PC-3 (cell line): ENCODE measurements at regions not wholly inside any gene's neighbourhood (a gene's known extent, or its start where the extent isn't known, plus 50 kb on each side); places are given as distances from the start of the nearest gene placed in this dataset.

Source experiments
- ATAC-seq: fragments of 200-7000 bp; cut with Tn5 transposase; 2 replicates; pipeline ENCODE4 v1.9.1; 2020; ENCODE audit warnings: mild to moderate bottlenecking, moderate library complexity
- BruUV-seq: library from RNA; stranded (reverse); fragments of 400-500 nt; replicated peaks from 2 replicates; lab custom pipeline; 2021; lab: Mats Ljungman, UMichigan
- CTCF ChIA-PET: fragments of 300-600 bp; sonication (Branson Sonifier 250); formaldehyde crosslinking; loops from one replicate; lab custom pipeline; 2022; ENCODE audit warnings: antibody characterized with exemption; lab: Charles Lee
- POLR2A ChIA-PET: fragments of 300-600 bp; sonication (Branson Sonifier 250); formaldehyde crosslinking; loops from one replicate; lab custom pipeline; 2022; ENCODE audit warnings: antibody characterized with exemption; ENCODE audit not compliant: unreplicated experiment; lab: Charles Lee
- DNase-seq: peaks from one replicate; pipeline ENCODE4 v3.0.0-alpha.2; 2015
- H2AFZ ChIP-seq: fragments of 300-600 bp; sonication (generic); 2 replicates; pipeline ENCODE4 v1.6.0; 2016; ENCODE audit warnings: antibody characterized with exemption, low read length
- H3F3A ChIP-seq: fragments of 300-600 bp; sonication (generic); one replicate; pipeline ENCODE4 v1.6.0; 2017; ENCODE audit warnings: antibody characterized with exemption, low read length, control low read depth, mild to moderate bottlenecking; ENCODE audit not compliant: unreplicated experiment
- H3K27ac ChIP-seq: fragments of 300-600 bp; sonication (generic); 2 replicates; pipeline ENCODE4 v1.5.1; 2016; ENCODE audit warnings: mild to moderate bottlenecking, low read length
- H3K27me3 ChIP-seq: fragments of 300-600 bp; sonication (generic); 2 replicates; pipeline ENCODE4 v1.6.1; 2016; ENCODE audit warnings: low read length, mixed read lengths
- H3K36me3 ChIP-seq: fragments of 300-600 bp; sonication (generic); 2 replicates; pipeline ENCODE4 v1.6.1; 2016; ENCODE audit warnings: low read depth, mixed run types, low read length, mixed read lengths
- H3K4me1 ChIP-seq: fragments of 300-600 bp; sonication (generic); 2 replicates; pipeline ENCODE4 v1.5.1; 2016; ENCODE audit warnings: low read length; ENCODE audit not compliant: insufficient read depth
- H3K4me2 ChIP-seq: fragments of 300-600 bp; sonication (generic); 2 replicates; pipeline ENCODE4 v1.6.0; 2016; ENCODE audit warnings: low read length
- H3K4me3 ChIP-seq: fragments of 300-600 bp; sonication (generic); 2 replicates; pipeline ENCODE4 v1.5.1; 2016; ENCODE audit warnings: mild to moderate bottlenecking, low read length, mixed read lengths
- H3K79me2 ChIP-seq: fragments of 300-600 bp; sonication (generic); 2 replicates; pipeline ENCODE4 v1.6.1; 2017; ENCODE audit warnings: low read length, mixed read lengths
- H3K9ac ChIP-seq: fragments of 300-600 bp; sonication (generic); 2 replicates; pipeline ENCODE4 v1.6.0; 2016; ENCODE audit warnings: mild to moderate bottlenecking, low read length
- H3K9me2 ChIP-seq: fragments of 300-600 bp; sonication (generic); replicated peaks from 2 replicates; pipeline ENCODE4 v1.6.1; 2016; ENCODE audit warnings: mixed run types, low read length, mixed read lengths
- H3K9me3 ChIP-seq: fragments of 300-600 bp; sonication (generic); 2 replicates; pipeline ENCODE4 v1.6.1; 2016; ENCODE audit warnings: low read length, mixed read lengths
- H4K20me1 ChIP-seq: fragments of 300-600 bp; sonication (generic); 2 replicates; pipeline ENCODE4 v1.6.1; 2016; ENCODE audit warnings: low read length, mixed read lengths
- EZH2 ChIP-seq: fragments of 300-600 bp; sonication (generic); IDR thresholded peaks from one replicate; pipeline ENCODE4 v1.6.1; 2017; ENCODE audit warnings: antibody characterized with exemption, mild to moderate bottlenecking, low read length; ENCODE audit not compliant: unreplicated experiment
- EZH2phosphoT487 ChIP-seq: fragments of 300-600 bp; sonication (generic); IDR thresholded peaks from 2 replicates; pipeline ENCODE4 v1.6.1; 2018; ENCODE audit warnings: mild to moderate bottlenecking, antibody characterized with exemption, low read length, borderline replicate concordance
- intact Hi-C: fragments of 100-400 bp; cut with micrococcal nuclease; formaldehyde crosslinking; loops from 2 replicates; pipeline ENCODE4 v1.9.0; 2023
- TF ChIP-seq, protein P1 (sequence below): fragments of 300-600 bp; sonication (generic); conservative IDR thresholded peaks from 2 replicates; pipeline ENCODE4 v1.5.1; 2017; ENCODE audit warnings: antibody characterized with exemption, low read depth, mild to moderate bottlenecking, low read length

- ChIA-PET CTCF (no interaction called here), POLR2A (no interaction called here)
- Histone ChIP-seq H3K27ac (no peak overlapping the region), H3K79me2 (no peaks in the 10 kb centered on the region), H3K9me2 (no peaks in the 10 kb centered on the region), H3K4me2 (no peak overlapping the region), H3K27me3 (no peaks in the 10 kb centered on the region), H3K9me3 (no peaks in the 10 kb centered on the region), H3K9ac (no peak overlapping the region), H3K36me3 (no peaks in the 10 kb centered on the region), H3K4me3 (no peak overlapping the region), H3K4me1 (no peaks in the 10 kb centered on the region), H2AFZ (no peak overlapping the region), H3F3A (no peaks in the 10 kb centered on the region), H4K20me1 (no peaks in the 10 kb centered on the region)
- TF ChIP-seq EZH2: no peak
- ATAC-seq (no peak), DNase-seq (no peak)
- BruUV-seq: no TSS peak
- intact Hi-C loops: no loop called here
Observed at GRCh38 chr3:105243076-105243475, 123.6 kb upstream of the ALCAM start.

DNA sequence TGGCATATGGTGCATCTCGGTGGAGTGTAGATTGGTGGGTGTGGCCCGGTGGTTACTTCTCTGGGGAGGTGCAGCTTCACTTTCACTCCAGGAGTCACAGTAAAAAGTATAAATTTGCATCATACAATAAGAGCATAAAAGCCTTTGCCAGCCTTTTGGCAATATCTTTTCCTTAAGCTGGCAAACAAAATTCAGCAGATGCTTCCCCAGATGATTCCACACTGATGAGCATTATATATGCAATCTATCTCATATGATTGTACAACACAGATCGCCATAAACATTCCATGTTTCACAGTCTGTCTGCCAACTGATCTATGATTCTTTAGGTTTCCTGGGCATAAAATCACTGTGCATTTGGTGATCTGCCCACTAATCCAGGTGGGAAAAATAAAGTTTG lies 120.2 kb upstream of the ALCAM start:
- no peak overlapping the region for H3K4me3 ChIP-seq
- no peak for DNase-seq
- no peaks in the 10 kb centered on the region for H3K27me3 ChIP-seq
- no peaks in the 10 kb centered on the region for H3K9me3 ChIP-seq
- TF ChIP-seq EZH2: no peak
- TF ChIP-seq, protein P1, sequence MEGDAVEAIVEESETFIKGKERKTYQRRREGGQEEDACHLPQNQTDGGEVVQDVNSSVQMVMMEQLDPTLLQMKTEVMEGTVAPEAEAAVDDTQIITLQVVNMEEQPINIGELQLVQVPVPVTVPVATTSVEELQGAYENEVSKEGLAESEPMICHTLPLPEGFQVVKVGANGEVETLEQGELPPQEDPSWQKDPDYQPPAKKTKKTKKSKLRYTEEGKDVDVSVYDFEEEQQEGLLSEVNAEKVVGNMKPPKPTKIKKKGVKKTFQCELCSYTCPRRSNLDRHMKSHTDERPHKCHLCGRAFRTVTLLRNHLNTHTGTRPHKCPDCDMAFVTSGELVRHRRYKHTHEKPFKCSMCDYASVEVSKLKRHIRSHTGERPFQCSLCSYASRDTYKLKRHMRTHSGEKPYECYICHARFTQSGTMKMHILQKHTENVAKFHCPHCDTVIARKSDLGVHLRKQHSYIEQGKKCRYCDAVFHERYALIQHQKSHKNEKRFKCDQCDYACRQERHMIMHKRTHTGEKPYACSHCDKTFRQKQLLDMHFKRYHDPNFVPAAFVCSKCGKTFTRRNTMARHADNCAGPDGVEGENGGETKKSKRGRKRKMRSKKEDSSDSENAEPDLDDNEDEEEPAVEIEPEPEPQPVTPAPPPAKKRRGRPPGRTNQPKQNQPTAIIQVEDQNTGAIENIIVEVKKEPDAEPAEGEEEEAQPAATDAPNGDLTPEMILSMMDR: no peak
- no peak for TF ChIP-seq EZH2phosphoT487
- BruUV-seq: no TSS peak
- intact Hi-C loops: no loop called here
- no peaks in the 10 kb centered on the region for H3K4me1 ChIP-seq
- CTCF ChIA-PET: no interaction called here
- no peak for ATAC-seq
- H3K27ac ChIP-seq: no peak overlapping the region
- POLR2A ChIA-PET: no interaction called here
- no peak overlapping the region for H3K9ac ChIP-seq
- H2AFZ ChIP-seq: no peak overlapping the region
- H3K9me2 ChIP-seq: no peaks in the 10 kb centered on the region
- no peaks in the 10 kb centered on the region for H4K20me1 ChIP-seq
- no peaks in the 10 kb centered on the region for H3K79me2 ChIP-seq
- no peaks in the 10 kb centered on the region for H3K36me3 ChIP-seq
- no peaks in the 10 kb centered on the region for H3F3A ChIP-seq
- H3K4me2 ChIP-seq: no peak overlapping the region

- Histone ChIP-seq H3K36me3 (no peaks in the 10 kb centered on the region), H3K4me3 (no peak overlapping the region), H3K9me3 (no peaks in the 10 kb centered on the region), H3K9ac (no peak overlapping the region), H4K20me1 (no peaks in the 10 kb centered on the region), H3F3A (no peaks in the 10 kb centered on the region), H3K27me3 (no peaks in the 10 kb centered on the region), H3K27ac (no peak overlapping the region), H3K79me2 (no peaks in the 10 kb centered on the region), H3K9me2 (no peaks in the 10 kb centered on the region), H3K4me2 (no peak overlapping the region), H3K4me1 (no peaks in the 10 kb centered on the region), H2AFZ (no peak overlapping the region)
- ChIA-PET POLR2A (no interaction called here), CTCF (no interaction called here)
- TF ChIP-seq, protein P1: no peak
- TF ChIP-seq EZH2phosphoT487 (no peak), EZH2 (no peak)
- DNase-seq (no peak), ATAC-seq (no peak)
- intact Hi-C loops: no loop called here
- no TSS peak for BruUV-seq
Observed at GRCh38 chr3:105253225-105253624, 113.5 kb upstream of the ALCAM start.
